ENCODE measurements at regions not wholly inside any gene's neighbourhood (a gene's known extent, or its start where the extent isn't known, plus 50 kb on each side); places are given as distances from the start of the nearest gene placed in this dataset.

DNA sequence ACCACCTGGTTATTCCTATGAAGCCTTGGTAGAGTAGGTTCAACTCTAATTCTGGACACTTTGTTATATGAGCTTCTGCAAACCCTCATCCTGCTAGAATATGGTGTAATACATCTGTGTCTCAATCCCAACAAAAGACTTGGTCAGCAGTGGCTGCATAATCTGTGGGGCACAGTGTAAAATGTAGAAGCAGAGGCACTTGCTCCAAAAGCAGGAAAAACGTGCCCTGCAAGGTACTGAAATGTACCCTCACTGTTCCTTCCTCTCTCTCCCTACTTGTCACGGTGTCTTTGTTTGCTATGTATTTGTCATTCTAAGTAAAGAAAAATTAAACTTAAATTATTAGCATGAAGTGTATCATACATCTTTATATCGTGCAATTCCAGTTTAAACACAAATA lies 267.9 kb downstream of the BCL11B start:
- TF ChIP-seq, protein P1, sequence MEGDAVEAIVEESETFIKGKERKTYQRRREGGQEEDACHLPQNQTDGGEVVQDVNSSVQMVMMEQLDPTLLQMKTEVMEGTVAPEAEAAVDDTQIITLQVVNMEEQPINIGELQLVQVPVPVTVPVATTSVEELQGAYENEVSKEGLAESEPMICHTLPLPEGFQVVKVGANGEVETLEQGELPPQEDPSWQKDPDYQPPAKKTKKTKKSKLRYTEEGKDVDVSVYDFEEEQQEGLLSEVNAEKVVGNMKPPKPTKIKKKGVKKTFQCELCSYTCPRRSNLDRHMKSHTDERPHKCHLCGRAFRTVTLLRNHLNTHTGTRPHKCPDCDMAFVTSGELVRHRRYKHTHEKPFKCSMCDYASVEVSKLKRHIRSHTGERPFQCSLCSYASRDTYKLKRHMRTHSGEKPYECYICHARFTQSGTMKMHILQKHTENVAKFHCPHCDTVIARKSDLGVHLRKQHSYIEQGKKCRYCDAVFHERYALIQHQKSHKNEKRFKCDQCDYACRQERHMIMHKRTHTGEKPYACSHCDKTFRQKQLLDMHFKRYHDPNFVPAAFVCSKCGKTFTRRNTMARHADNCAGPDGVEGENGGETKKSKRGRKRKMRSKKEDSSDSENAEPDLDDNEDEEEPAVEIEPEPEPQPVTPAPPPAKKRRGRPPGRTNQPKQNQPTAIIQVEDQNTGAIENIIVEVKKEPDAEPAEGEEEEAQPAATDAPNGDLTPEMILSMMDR (IDR thresholded peaks at IDR 0.05; ENCODE audit: insufficient read depth, low read length), result no peak
- no peak for TF ChIP-seq POLR2AphosphoS5 (IDR thresholded peaks at IDR 0.05; ENCODE audit: low read depth)
- TF ChIP-seq, protein P2, sequence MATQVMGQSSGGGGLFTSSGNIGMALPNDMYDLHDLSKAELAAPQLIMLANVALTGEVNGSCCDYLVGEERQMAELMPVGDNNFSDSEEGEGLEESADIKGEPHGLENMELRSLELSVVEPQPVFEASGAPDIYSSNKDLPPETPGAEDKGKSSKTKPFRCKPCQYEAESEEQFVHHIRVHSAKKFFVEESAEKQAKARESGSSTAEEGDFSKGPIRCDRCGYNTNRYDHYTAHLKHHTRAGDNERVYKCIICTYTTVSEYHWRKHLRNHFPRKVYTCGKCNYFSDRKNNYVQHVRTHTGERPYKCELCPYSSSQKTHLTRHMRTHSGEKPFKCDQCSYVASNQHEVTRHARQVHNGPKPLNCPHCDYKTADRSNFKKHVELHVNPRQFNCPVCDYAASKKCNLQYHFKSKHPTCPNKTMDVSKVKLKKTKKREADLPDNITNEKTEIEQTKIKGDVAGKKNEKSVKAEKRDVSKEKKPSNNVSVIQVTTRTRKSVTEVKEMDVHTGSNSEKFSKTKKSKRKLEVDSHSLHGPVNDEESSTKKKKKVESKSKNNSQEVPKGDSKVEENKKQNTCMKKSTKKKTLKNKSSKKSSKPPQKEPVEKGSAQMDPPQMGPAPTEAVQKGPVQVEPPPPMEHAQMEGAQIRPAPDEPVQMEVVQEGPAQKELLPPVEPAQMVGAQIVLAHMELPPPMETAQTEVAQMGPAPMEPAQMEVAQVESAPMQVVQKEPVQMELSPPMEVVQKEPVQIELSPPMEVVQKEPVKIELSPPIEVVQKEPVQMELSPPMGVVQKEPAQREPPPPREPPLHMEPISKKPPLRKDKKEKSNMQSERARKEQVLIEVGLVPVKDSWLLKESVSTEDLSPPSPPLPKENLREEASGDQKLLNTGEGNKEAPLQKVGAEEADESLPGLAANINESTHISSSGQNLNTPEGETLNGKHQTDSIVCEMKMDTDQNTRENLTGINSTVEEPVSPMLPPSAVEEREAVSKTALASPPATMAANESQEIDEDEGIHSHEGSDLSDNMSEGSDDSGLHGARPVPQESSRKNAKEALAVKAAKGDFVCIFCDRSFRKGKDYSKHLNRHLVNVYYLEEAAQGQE (IDR thresholded peaks at IDR 0.05; ENCODE audit: insufficient replicate concordance, low read depth), result no peak
- TF ChIP-seq GABPA (IDR thresholded peaks at IDR 0.05; ENCODE audit: low read depth), result no peak
